Bronchial epithelial cell (primary cell): ENCODE measurements at regions not wholly inside any gene's neighbourhood (a gene's known extent, or its start where the extent isn't known, plus 50 kb on each side); places are given as distances from the start of the nearest gene placed in this dataset.

Experiments used
- DNase-seq: peaks from one replicate; pipeline ENCODE4 v3.0.0-alpha.2; 2010; ENCODE audit warnings: low read depth
- FAIRE-seq: peaks from 2 replicates; lab custom pipeline; 2011; peaks lifted over from hg19 to GRCh38; lab: Jason Lieb, UNC
- H3K27me3 ChIP-seq: 2 replicates; pipeline ENCODE4 v1.5.1; 2011; ENCODE audit warnings: low read length; ENCODE audit not compliant: control insufficient read depth, insufficient read depth
- H3K36me3 ChIP-seq: 2 replicates; pipeline ENCODE4 v1.5.1; 2011; ENCODE audit warnings: low read length; ENCODE audit not compliant: control insufficient read depth, insufficient read depth
- H3K4me3 ChIP-seq: 2 replicates; pipeline ENCODE4 v1.5.1; 2011; ENCODE audit warnings: mild to moderate bottlenecking, low read depth, low read length, control low read depth
- TF ChIP-seq, protein P1 (sequence below): IDR thresholded peaks from 2 replicates; pipeline ENCODE4 v1.5.1; 2011; ENCODE audit warnings: mild to moderate bottlenecking, moderate library complexity, low read length, control low read depth, inconsistent platforms; ENCODE audit not compliant: insufficient read depth, severe bottlenecking

DNA sequence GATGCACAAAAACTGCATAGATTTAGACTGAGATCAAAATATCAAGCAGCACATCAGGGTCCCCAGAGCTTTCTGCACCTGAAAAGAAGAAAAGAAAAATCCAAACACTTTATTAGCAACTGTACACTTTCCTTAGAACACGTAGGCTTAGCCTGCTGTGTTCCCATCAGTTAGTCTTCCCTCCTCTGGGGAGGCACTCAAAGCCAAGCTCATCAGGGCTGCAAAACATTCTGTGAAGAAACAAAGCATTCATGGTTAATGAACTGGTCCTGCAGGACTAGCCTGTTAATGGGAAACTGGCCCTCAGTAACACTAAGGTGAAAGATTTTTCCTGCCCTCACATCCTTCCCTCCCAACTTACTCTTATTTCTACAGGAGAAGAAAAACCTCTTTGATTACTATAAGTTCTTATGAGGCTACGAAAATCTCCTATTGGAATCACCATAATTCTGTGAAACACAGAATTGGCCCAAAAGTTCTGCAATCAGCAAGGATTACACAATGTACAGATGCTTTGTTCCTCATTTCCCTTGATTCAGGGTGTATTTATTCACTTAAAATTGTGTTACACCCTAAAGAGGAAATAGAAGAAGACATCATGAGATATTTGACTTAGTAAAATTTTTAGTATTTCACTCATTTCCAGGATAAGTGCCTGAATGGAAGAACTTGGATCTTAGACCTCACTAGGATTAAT lies 901.0 kb upstream of the MAP3K7 start:
- TF ChIP-seq, protein P1, sequence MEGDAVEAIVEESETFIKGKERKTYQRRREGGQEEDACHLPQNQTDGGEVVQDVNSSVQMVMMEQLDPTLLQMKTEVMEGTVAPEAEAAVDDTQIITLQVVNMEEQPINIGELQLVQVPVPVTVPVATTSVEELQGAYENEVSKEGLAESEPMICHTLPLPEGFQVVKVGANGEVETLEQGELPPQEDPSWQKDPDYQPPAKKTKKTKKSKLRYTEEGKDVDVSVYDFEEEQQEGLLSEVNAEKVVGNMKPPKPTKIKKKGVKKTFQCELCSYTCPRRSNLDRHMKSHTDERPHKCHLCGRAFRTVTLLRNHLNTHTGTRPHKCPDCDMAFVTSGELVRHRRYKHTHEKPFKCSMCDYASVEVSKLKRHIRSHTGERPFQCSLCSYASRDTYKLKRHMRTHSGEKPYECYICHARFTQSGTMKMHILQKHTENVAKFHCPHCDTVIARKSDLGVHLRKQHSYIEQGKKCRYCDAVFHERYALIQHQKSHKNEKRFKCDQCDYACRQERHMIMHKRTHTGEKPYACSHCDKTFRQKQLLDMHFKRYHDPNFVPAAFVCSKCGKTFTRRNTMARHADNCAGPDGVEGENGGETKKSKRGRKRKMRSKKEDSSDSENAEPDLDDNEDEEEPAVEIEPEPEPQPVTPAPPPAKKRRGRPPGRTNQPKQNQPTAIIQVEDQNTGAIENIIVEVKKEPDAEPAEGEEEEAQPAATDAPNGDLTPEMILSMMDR = no peak
- DNase-seq (no peak), FAIRE-seq (no peak)
- no peak overlapping the region for H3K4me3 ChIP-seq
- no peaks in the 10 kb centered on the region for H3K36me3 ChIP-seq
- H3K27me3 ChIP-seq = no peaks in the 10 kb centered on the region

DNA sequence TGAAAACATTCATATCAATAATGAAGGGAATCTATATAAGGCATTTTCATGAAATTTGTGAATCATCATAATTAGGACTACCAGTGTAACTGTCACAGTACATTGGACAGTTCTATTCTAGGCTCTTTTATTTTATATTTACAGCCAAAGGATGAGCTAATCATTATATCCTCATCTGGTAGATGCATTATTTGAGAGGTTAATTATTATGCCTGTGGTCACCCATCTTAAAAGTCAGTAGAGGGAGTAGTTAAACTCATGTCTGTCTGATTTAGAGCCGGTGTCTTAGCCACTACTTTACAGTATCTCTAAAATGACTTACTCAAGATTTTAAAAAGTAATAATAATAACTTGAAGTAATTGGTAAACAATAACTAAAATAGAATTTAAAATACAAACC lies 899.3 kb upstream of the MAP3K7 start:
- no peak for FAIRE-seq
- TF ChIP-seq, protein P1 = no peak
- no peak for DNase-seq
- Histone ChIP-seq H3K36me3 (no peaks in the 10 kb centered on the region), H3K27me3 (no peaks in the 10 kb centered on the region), H3K4me3 (no peak overlapping the region)

DNA sequence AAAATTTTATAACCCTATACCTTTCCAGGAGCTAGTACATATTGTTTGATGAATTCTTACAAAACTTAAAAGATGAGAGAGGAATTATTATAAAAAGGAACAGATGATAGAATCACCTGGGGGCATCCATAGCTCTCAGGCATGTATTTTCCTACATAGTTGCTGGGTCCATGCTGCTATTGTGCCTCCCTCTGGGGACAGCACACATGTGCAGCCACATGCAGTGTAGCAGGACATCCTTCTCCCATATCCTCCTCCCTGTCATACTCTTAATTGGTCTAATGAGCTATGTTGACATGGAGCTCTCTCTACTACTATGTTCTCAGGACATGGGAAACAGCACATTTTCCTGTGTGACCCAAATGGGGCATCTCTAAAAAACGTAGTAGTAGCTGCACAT lies 898.2 kb upstream of the MAP3K7 start:
- DNase-seq = no peak

DNA sequence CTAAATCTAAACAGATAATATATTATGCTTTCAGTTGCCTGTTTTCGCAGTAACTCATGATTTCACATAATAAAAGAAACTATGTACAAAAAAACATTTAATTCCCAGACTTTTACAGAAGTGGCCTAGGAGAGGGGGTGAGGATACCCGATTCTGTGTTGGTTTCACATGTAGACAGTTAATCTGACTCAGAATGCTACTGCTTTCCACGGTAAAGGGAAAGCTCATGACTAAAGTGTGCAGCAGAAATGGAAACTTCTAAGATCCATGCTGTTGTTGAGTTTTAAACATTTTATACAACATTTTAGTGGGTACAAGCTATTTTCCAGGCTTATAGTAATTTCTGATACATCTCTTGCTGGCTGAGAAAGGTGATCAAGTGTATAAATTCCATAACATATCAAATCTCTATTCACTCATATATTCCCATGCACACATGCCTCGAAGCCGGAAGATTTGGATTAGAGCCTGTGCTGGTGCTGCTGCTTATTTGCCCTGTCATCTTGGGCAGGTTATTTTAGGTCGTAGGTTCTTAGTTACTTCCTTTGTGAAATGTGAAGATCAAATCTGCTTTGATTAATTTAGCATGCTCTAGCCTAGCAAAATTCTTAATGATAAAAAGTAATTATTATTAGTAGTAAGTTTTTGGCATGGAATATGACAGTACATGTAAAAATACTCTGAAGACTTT lies 896.7 kb upstream of the MAP3K7 start:
- Histone ChIP-seq H3K4me3 (no peak overlapping the region), H3K27me3 (no peaks in the 10 kb centered on the region), H3K36me3 (no peaks in the 10 kb centered on the region)
- no peak for DNase-seq
- no peak for FAIRE-seq
- TF ChIP-seq, protein P1 = no peak

More for the DNA sequence above, 898.2 kb upstream of the MAP3K7 start:
- H3K27me3 ChIP-seq = no peaks in the 10 kb centered on the region
- no peak overlapping the region for H3K4me3 ChIP-seq
- H3K36me3 ChIP-seq = no peaks in the 10 kb centered on the region
- FAIRE-seq = no peak
- TF ChIP-seq, protein P1 = no peak

DNA sequence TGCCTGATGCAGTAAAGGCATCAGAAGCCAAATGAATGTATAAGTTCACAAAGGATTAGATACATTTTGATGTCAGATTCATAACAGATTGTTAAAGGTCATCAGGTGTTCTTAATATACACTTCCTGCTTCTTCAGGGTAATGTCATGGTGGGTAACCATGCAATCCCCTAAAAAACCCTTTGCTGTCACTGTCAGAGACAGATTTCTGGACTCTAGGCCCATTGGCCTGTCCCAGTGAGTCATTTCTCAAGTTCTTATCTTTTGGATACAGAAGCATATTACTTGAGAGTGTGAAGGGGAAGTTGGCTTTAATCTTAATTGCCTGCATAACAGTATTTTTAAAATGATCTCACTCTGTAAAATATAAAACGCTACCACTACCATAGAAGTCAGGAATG lies 895.6 kb upstream of the MAP3K7 start:
- Histone ChIP-seq H3K4me3 (no peak overlapping the region), H3K36me3 (no peaks in the 10 kb centered on the region), H3K27me3 (no peaks in the 10 kb centered on the region)
- FAIRE-seq (no peak), DNase-seq (no peak)
- TF ChIP-seq, protein P1 = no peak
